HEK293T (cell line): ENCODE measurements at regions not wholly inside any gene's neighbourhood (a gene's known extent, or its start where the extent isn't known, plus 50 kb on each side); places are given as distances from the start of the nearest gene placed in this dataset.

ENCODE experiments used
- ARNT ChIP-seq: fragments of 450-650 bp; IDR thresholded peaks from 2 replicates; pipeline ENCODE4 v1.6.1; 2017; ENCODE audit warnings: mild to moderate bottlenecking
- BHLHE40 ChIP-seq: fragments of 450-650 bp; IDR thresholded peaks from 2 replicates; pipeline ENCODE4 v1.6.1; 2016; ENCODE audit warnings: mild to moderate bottlenecking, moderate library complexity, borderline replicate concordance
- CTBP1 ChIP-seq: fragments of 450-650 bp; IDR thresholded peaks from 2 replicates; pipeline ENCODE4 v1.6.1; 2016; ENCODE audit warnings: borderline replicate concordance
- ELF4 ChIP-seq: fragments of 450-650 bp; IDR thresholded peaks from 2 replicates; pipeline ENCODE4 v1.6.1; 2017; ENCODE audit warnings: antibody characterized with exemption
- FOXA1 ChIP-seq: fragments of 450-650 bp; IDR thresholded peaks from 2 replicates; pipeline ENCODE4 v1.6.1; 2016; ENCODE audit warnings: mild to moderate bottlenecking
- FOXM1 ChIP-seq: fragments of 450-650 bp; IDR thresholded peaks from 2 replicates; pipeline ENCODE4 v1.6.1; 2017; ENCODE audit warnings: mild to moderate bottlenecking, borderline replicate concordance
- LEF1 ChIP-seq: fragments of 450-650 bp; IDR thresholded peaks from 2 replicates; pipeline ENCODE4 v1.6.1; 2017; ENCODE audit warnings: mild to moderate bottlenecking, borderline replicate concordance
- NFRKB ChIP-seq: fragments of 450-650 bp; IDR thresholded peaks from 2 replicates; pipeline ENCODE4 v1.6.1; 2016; ENCODE audit warnings: mild to moderate bottlenecking, moderate library complexity
- PKNOX1 ChIP-seq: fragments of 450-650 bp; IDR thresholded peaks from 2 replicates; pipeline ENCODE4 v1.6.1; 2016
- SP1 ChIP-seq: fragments of 450-650 bp; IDR thresholded peaks from 2 replicates; pipeline ENCODE4 v1.6.1; 2017
- SUZ12 ChIP-seq: fragments of 450-650 bp; IDR thresholded peaks from 2 replicates; pipeline ENCODE4 v1.6.1; 2016; ENCODE audit warnings: mild to moderate bottlenecking
- TARDBP ChIP-seq: fragments of 450-650 bp; IDR thresholded peaks from 2 replicates; pipeline ENCODE4 v1.6.1; 2016
- ZNF384 ChIP-seq: fragments of 450-650 bp; IDR thresholded peaks from 2 replicates; pipeline ENCODE4 v1.6.1; 2016

- no peak for TF ChIP-seq SP1
- no peak for TF ChIP-seq FOXM1
- no peak for TF ChIP-seq FOXA1
- TF ChIP-seq PKNOX1, result no peak
- no peak for TF ChIP-seq TARDBP
- no peak for TF ChIP-seq ELF4
- no peak for TF ChIP-seq BHLHE40
- TF ChIP-seq SUZ12, result no peak
- TF ChIP-seq ZNF384, result no peak
- TF ChIP-seq CTBP1, result no peak
- no peak for TF ChIP-seq NFRKB
- no peak for TF ChIP-seq LEF1
- TF ChIP-seq ARNT, result no peak
Measured at GRCh38 chr12:11976005-11976404, 94.7 kb upstream of the BCL2L14 start.
